Choroid plexus epithelial cell (primary cell): ENCODE measurements at regions not wholly inside any gene's neighbourhood (a gene's known extent, or its start where the extent isn't known, plus 50 kb on each side); places are given as distances from the start of the nearest gene placed in this dataset.

ENCODE experiments used
- DNase-seq: peaks from one replicate; pipeline ENCODE4 v3.0.0-alpha.2; 2010; ENCODE audit warnings: low read depth
- H3K4me3 ChIP-seq: 2 replicates; pipeline ENCODE4 v1.5.1; 2011; ENCODE audit warnings: low read depth, mild to moderate bottlenecking, control low read depth, low read length, moderate library complexity
- CTCF ChIP-seq: conservative IDR thresholded peaks from 2 replicates; pipeline ENCODE4 v1.5.1; 2011; ENCODE audit warnings: low read depth, mild to moderate bottlenecking, control low read depth, inconsistent platforms, low read length, moderate library complexity

GRCh38 chr11:95592471-95592870, 197.1 kb downstream of the FAM76B start:
- TF ChIP-seq CTCF: no peak
- H3K4me3 ChIP-seq: no peak overlapping the region
- DNase-seq: peak; percentile 48

- no peak overlapping the region for H3K4me3 ChIP-seq
- DNase-seq: no peak
- no peak for TF ChIP-seq CTCF
These were observed 199.5 kb downstream of the FAM76B start for GRCh38 chr11:95589893-95590612.

- no peak for TF ChIP-seq CTCF
- no peak for DNase-seq
- H3K4me3 ChIP-seq: no peak overlapping the region
These were observed 200.8 kb downstream of the FAM76B start for GRCh38 chr11:95588821-95589220.

- H3K4me3 ChIP-seq: no peak overlapping the region
- TF ChIP-seq CTCF: no peak
- DNase-seq: no peak
These were observed 202.9 kb downstream of the FAM76B start for GRCh38 chr11:95586661-95587060.

GRCh38 chr11:95586155-95586554, 203.4 kb downstream of the FAM76B start:
- TF ChIP-seq CTCF: no peak
- no peak overlapping the region for H3K4me3 ChIP-seq
- no peak for DNase-seq

- no peak for TF ChIP-seq CTCF
- DNase-seq: peak; percentile 12
- no peak overlapping the region for H3K4me3 ChIP-seq
These were observed 203.9 kb downstream of the FAM76B start for GRCh38 chr11:95585752-95586077.

- no peak for TF ChIP-seq CTCF
- DNase-seq: peak; percentile 37
- no peak overlapping the region for H3K4me3 ChIP-seq
These were observed 204.4 kb downstream of the FAM76B start for GRCh38 chr11:95585069-95585751.
